ENCODE measurements at regions not wholly inside any gene's neighbourhood (a gene's known extent, or its start where the extent isn't known, plus 50 kb on each side); places are given as distances from the start of the nearest gene placed in this dataset.

DNA sequence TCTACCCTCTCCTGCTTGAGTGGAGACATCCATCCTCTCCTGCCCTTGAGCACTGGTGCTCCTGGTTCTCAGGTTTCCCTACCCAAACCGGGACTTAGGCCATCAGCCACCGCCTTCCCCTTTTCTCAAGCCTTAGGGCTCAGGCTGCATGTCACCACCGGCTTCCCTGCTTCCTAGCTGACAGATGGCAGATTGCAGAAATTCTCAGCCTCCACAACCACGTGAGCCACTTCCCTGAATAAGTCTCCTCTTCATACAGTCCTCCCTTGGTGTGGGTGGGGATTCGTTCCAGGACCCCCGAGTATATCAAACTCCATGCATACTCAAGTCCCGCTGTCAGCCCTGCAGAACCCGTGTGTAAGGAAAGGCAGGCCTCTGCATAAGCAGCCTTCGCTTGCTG, 203.5 kb upstream of the ZNF32 start:
- H3K9me3 ChIP-seq (ENCODE audit: control insufficient read depth, insufficient read depth, low read length) = no peaks in the 10 kb centered on the region
- H3K4me1 ChIP-seq (ENCODE audit: control insufficient read depth, insufficient read depth, low read length) = peaks cover 11% of the 10 kb centered on the region
- peak in 2 of 6 donors; percentile 28 to 44 for DNase-seq (ENCODE audit: low read depth in 4 of 6, low spot score in 6 of 6)
- H3K36me3 ChIP-seq (ENCODE audit: control insufficient read depth, insufficient read depth, low read length) = no peaks in the 10 kb centered on the region
- H3K27ac ChIP-seq (ENCODE audit: low read depth, low read length) = no peak overlapping the region
- no peak overlapping the region for H3K4me3 ChIP-seq (ENCODE audit: low read depth, low read length)
- 90% methylated on average over 6 of the region's 9 CpGs for WGBS (ENCODE audit: insufficient coverage)
- H3K27me3 ChIP-seq (ENCODE audit: control insufficient read depth, insufficient read depth, low read length) = no peaks in the 10 kb centered on the region

DNA sequence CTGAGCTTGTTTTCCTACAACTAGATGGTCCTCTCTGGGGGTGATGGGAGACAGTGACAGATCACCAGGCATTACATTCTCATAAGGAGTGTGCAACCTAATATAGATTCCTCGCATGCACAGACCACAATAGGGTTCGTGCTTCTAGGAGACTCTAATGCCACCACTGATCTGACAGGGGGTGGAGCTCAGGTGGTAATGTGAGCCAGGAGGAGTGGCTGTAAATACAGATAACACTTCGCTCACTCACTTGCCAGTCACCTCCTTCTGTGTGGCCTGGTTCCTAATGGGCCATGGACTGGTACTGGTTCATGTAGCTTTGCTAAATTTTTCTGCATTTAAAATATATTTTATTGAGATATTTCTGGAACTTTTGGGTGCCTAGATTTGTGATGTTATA, 202.3 kb upstream of the ZNF32 start:
- Histone ChIP-seq H3K27me3 (ENCODE audit: control insufficient read depth, insufficient read depth, low read length) (no peaks in the 10 kb centered on the region), H3K36me3 (ENCODE audit: control insufficient read depth, insufficient read depth, low read length) (no peaks in the 10 kb centered on the region), H3K4me3 (ENCODE audit: low read depth, low read length) (no peak overlapping the region), H3K9me3 (ENCODE audit: control insufficient read depth, insufficient read depth, low read length) (no peaks in the 10 kb centered on the region), H3K4me1 (ENCODE audit: control insufficient read depth, insufficient read depth, low read length) (peaks cover 15% of the 10 kb centered on the region), H3K27ac (ENCODE audit: low read depth, low read length) (no peak overlapping the region)
- 75% methylated on average over 2 of the region's 3 CpGs for WGBS (ENCODE audit: insufficient coverage)
- no peak for DNase-seq (ENCODE audit: low read depth in 4 of 6, low spot score in 6 of 6)

DNA sequence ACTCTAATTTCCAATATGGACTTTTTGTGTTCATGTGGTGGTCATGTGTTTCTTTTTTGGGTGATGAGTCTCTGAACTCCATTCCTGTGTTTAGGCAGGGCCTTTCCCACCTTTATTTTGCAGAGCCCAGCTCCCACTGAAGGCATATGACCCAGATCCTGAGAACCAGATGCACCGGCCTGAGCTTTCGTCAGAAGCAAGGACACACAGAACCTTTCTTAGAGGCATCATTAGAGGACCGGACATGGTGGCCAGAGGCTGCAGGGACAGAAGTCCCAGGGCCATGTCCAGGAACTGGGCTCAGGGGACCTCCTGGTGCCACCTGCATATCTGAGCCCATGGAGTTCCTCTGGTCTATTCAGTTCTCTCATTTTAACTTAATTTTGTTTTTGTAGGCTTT, 200.9 kb upstream of the ZNF32 start:
- H3K36me3 ChIP-seq (ENCODE audit: control insufficient read depth, insufficient read depth, low read length) = no peaks in the 10 kb centered on the region
- 81% methylated on average over 3 of the region's 3 CpGs for WGBS (ENCODE audit: insufficient coverage)
- peaks cover 11% of the 10 kb centered on the region for H3K4me1 ChIP-seq (ENCODE audit: control insufficient read depth, insufficient read depth, low read length)

DNA sequence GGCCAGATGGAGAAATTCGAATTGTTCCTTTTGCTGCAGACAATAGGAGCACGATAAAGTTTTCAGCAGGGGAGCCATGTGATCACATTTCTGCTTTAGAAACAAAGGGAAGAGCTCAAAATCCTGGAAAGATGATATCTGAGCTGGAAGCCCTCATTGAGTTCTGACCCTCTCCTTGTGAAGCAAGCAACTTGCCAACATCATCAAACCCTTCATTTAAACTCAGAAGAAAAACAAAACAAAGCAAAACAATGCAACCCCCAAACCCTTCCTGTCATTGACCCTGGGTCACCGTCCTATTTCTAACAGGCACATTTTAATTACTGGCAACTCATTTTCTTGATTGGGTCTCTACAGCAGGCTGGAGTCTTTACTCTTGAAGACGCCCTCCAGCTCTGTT, 198.3 kb upstream of the ZNF32 start:
- Histone ChIP-seq H3K36me3 (ENCODE audit: control insufficient read depth, insufficient read depth, low read length) (no peaks in the 10 kb centered on the region), H3K27ac (ENCODE audit: low read depth, low read length) (no peak overlapping the region), H3K9me3 (ENCODE audit: control insufficient read depth, insufficient read depth, low read length) (no peaks in the 10 kb centered on the region), H3K4me3 (ENCODE audit: low read depth, low read length) (no peak overlapping the region), H3K4me1 (ENCODE audit: control insufficient read depth, insufficient read depth, low read length) (peaks cover 7% of the 10 kb centered on the region), H3K27me3 (ENCODE audit: control insufficient read depth, insufficient read depth, low read length) (no peaks in the 10 kb centered on the region)
- DNase-seq (ENCODE audit: low read depth in 4 of 6, low spot score in 6 of 6) = peak in 1 of 6 donors; percentile 61
- WGBS (ENCODE audit: insufficient coverage) = 66% methylated on average over 3 of the region's 4 CpGs

More for the DNA sequence above, 200.9 kb upstream of the ZNF32 start:
- no peak for DNase-seq (ENCODE audit: low read depth in 4 of 6, low spot score in 6 of 6)
- Histone ChIP-seq H3K9me3 (ENCODE audit: control insufficient read depth, insufficient read depth, low read length) (no peaks in the 10 kb centered on the region), H3K4me3 (ENCODE audit: low read depth, low read length) (no peak overlapping the region), H3K27ac (ENCODE audit: low read depth, low read length) (peak overlapping the region; percentile 34), H3K27me3 (ENCODE audit: control insufficient read depth, insufficient read depth, low read length) (no peaks in the 10 kb centered on the region)

DNA sequence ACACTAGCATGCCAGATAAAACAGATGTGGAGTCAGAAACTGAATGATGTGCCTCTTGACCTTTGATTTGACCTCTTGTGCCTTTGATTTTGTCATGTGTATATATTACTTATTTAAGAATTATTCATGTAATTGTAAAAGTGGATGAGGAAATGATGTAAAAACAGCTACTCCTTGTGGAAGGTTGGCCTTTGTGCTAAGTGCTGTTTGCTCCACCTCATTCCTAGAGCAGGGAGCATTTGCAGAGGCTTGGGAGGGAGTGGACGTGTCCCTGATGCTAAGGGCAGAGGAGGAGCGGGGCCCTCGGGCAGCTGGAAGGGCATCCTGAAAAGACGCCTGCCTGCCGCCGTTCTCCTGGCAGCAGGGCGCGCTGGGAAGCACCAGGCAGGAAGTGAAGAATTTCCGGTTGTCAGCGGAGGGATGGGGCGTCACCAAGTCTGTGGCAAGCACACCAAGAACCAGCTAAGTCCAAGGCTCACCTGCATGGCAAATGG, 197.6 kb upstream of the ZNF32 start:
- Histone ChIP-seq H3K4me1 (ENCODE audit: control insufficient read depth, insufficient read depth, low read length) (peaks cover 7% of the 10 kb centered on the region), H3K27ac (ENCODE audit: low read depth, low read length) (peak overlapping the region; percentile 49), H3K36me3 (ENCODE audit: control insufficient read depth, insufficient read depth, low read length) (no peaks in the 10 kb centered on the region), H3K27me3 (ENCODE audit: control insufficient read depth, insufficient read depth, low read length) (no peaks in the 10 kb centered on the region), H3K9me3 (ENCODE audit: control insufficient read depth, insufficient read depth, low read length) (no peaks in the 10 kb centered on the region), H3K4me3 (ENCODE audit: low read depth, low read length) (no peak overlapping the region)
- no peak for DNase-seq (ENCODE audit: low read depth in 4 of 6, low spot score in 6 of 6)
- WGBS (ENCODE audit: insufficient coverage) = 79% methylated on average over 11 of the region's 11 CpGs

DNA sequence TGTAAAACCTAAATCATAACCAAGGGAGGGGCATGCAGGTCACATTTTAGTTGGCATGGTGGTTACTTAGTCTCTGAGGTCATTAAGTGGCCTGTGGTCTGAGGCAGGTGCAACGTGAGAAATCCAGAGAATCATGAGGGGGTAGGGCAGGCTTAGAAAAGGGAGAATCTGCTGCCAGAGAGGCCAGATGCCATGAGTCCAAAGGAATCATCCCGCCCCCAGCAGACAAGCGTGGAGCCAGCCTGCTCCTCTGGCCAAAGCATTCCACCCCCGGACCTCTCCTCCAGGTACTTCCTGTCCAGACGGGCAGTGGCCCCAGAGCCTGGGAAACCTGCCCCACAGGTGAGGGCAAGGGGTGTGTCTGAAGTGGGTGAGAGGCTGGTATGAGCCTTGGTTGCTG, 196.4 kb upstream of the ZNF32 start:
- H3K9me3 ChIP-seq (ENCODE audit: control insufficient read depth, insufficient read depth, low read length) = no peaks in the 10 kb centered on the region
- no peak for DNase-seq (ENCODE audit: low read depth in 4 of 6, low spot score in 6 of 6)
- H3K4me3 ChIP-seq (ENCODE audit: low read depth, low read length) = no peak overlapping the region
- H3K4me1 ChIP-seq (ENCODE audit: control insufficient read depth, insufficient read depth, low read length) = peaks cover 7% of the 10 kb centered on the region
- 85% methylated on average over 2 of the region's 5 CpGs for WGBS (ENCODE audit: insufficient coverage)
- no peaks in the 10 kb centered on the region for H3K36me3 ChIP-seq (ENCODE audit: control insufficient read depth, insufficient read depth, low read length)
- H3K27ac ChIP-seq (ENCODE audit: low read depth, low read length) = no peak overlapping the region
- no peaks in the 10 kb centered on the region for H3K27me3 ChIP-seq (ENCODE audit: control insufficient read depth, insufficient read depth, low read length)

DNA sequence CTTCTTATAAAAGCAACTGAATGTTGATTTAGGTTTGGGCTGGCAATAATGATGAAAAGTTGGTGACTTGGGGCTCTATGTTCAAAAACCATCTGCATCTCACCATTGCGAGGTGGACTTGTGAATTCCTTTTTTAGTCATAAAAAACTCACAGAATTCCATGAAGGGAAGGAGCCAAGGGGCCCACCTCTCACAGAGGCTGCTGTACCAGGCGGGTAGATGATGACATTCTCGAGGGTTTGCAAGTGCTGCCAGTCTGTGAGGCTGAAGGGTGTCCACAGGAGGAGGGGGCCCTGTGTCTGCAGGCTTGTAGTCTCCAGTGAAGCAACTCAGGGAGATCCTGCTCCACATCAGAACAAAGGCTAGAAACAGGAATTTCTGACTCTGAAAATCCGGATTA, 195.5 kb upstream of the ZNF32 start:
- 100% methylated on average over 2 of the region's 4 CpGs for WGBS (ENCODE audit: insufficient coverage)

DNA sequence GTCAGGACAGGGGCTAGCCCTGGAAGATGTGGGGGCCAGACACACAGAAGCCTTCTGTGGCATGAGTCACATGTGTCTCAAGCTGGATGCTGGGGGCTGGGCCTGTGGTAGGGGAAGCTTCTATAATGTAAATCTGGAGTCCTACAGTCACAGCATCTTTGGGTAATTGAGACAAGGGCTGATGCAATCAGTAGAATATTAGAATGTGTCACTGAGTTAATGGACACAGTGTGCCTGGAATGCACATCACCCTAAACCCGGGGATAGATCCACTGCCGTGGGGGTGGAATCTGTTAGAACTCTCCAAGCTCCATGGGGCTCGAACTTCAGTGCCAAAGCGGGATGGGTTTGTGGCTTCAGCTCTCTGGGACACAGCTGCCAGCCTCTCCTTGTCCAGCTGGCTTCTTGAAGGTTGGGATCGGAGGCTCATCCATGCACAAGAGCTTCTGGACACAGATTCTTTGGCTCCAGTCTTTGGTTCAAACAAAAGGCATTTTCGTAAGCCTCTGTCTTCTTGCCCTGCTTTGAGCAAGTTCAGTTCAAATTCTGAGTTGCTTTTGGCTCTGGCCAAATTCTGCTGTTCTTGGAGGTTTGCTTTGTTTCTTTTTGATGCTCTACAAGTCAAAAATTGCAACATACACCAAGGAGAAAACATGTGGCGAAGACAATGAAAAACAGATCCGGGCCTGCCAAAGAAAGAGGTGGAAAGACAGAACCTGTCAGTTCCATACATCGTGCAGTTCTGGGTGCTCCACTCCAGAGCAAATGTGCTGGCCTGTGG, 194.8 kb upstream of the ZNF32 start:
- H3K36me3 ChIP-seq (ENCODE audit: control insufficient read depth, insufficient read depth, low read length) = no peaks in the 10 kb centered on the region
- H3K4me3 ChIP-seq (ENCODE audit: low read depth, low read length) = no peak overlapping the region
- peak in 1 of 6 donors; percentile 41 for DNase-seq (ENCODE audit: low read depth in 4 of 6, low spot score in 6 of 6)
- 76% methylated on average over 6 of the region's 9 CpGs for WGBS (ENCODE audit: insufficient coverage)
- H3K4me1 ChIP-seq (ENCODE audit: control insufficient read depth, insufficient read depth, low read length) = peaks cover 7% of the 10 kb centered on the region
- H3K27me3 ChIP-seq (ENCODE audit: control insufficient read depth, insufficient read depth, low read length) = no peaks in the 10 kb centered on the region
- H3K27ac ChIP-seq (ENCODE audit: low read depth, low read length) = no peak overlapping the region
- H3K9me3 ChIP-seq (ENCODE audit: control insufficient read depth, insufficient read depth, low read length) = no peaks in the 10 kb centered on the region

More for the DNA sequence above, 195.5 kb upstream of the ZNF32 start:
- Histone ChIP-seq H3K4me1 (ENCODE audit: control insufficient read depth, insufficient read depth, low read length) (peaks cover 7% of the 10 kb centered on the region), H3K9me3 (ENCODE audit: control insufficient read depth, insufficient read depth, low read length) (no peaks in the 10 kb centered on the region), H3K4me3 (ENCODE audit: low read depth, low read length) (no peak overlapping the region), H3K36me3 (ENCODE audit: control insufficient read depth, insufficient read depth, low read length) (no peaks in the 10 kb centered on the region), H3K27ac (ENCODE audit: low read depth, low read length) (no peak overlapping the region), H3K27me3 (ENCODE audit: control insufficient read depth, insufficient read depth, low read length) (no peaks in the 10 kb centered on the region)
- DNase-seq (ENCODE audit: low read depth in 4 of 6, low spot score in 6 of 6) = no peak

DNA sequence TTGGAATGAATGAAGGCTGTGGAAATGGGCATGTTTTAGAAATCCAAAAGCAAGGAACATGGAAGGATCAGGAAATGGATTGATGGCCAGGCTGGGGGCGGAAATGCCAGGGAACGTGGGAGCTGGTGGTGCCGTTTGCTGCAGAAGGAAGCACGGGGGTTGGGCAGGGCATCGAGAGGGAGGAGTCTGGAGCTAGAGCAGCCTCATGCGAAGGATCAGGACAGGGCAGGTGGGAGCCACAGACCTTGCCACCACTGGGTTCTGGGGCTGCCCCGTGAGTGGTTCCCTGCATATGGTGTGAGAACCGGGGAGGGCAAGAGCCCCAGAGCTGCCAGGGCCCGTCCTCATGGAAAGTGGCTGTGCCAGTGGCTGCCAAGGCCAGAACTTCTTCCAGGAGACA, 193.8 kb upstream of the ZNF32 start:
- H3K27ac ChIP-seq (ENCODE audit: low read depth, low read length) = no peak overlapping the region
- H3K9me3 ChIP-seq (ENCODE audit: control insufficient read depth, insufficient read depth, low read length) = no peaks in the 10 kb centered on the region
- peaks cover 7% of the 10 kb centered on the region for H3K4me1 ChIP-seq (ENCODE audit: control insufficient read depth, insufficient read depth, low read length)
- DNase-seq (ENCODE audit: low read depth in 4 of 6, low spot score in 6 of 6) = no peak
- no peaks in the 10 kb centered on the region for H3K27me3 ChIP-seq (ENCODE audit: control insufficient read depth, insufficient read depth, low read length)
- WGBS (ENCODE audit: insufficient coverage) = 87% methylated on average over 9 of the region's 9 CpGs
- H3K4me3 ChIP-seq (ENCODE audit: low read depth, low read length) = no peak overlapping the region
- H3K36me3 ChIP-seq (ENCODE audit: control insufficient read depth, insufficient read depth, low read length) = no peaks in the 10 kb centered on the region

DNA sequence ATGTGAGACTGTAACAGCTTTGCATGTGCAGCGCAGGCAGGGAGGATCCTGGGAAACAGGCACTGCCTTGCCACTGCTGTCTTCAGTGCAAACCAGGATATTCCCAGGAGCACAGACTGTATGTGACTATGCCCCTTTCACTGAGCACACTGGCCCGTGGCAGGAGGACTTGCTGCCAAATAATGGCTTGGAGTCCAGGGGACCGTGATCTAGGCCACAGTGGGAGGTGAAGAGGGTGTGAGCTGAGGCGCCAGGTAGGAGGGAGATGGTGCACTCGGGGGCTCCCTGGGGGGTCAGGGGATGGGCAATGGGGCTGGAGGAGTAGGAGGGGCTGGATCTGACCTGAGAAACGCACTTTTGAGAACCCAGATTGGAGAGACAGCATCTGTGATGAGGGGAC, 193.4 kb upstream of the ZNF32 start:
- no peaks in the 10 kb centered on the region for H3K9me3 ChIP-seq (ENCODE audit: control insufficient read depth, insufficient read depth, low read length)
- peaks cover 7% of the 10 kb centered on the region for H3K4me1 ChIP-seq (ENCODE audit: control insufficient read depth, insufficient read depth, low read length)
- H3K4me3 ChIP-seq (ENCODE audit: low read depth, low read length) = no peak overlapping the region
- no peaks in the 10 kb centered on the region for H3K27me3 ChIP-seq (ENCODE audit: control insufficient read depth, insufficient read depth, low read length)
- no peak overlapping the region for H3K27ac ChIP-seq (ENCODE audit: low read depth, low read length)
- 53% methylated on average over 6 of the region's 6 CpGs for WGBS (ENCODE audit: insufficient coverage)
- no peaks in the 10 kb centered on the region for H3K36me3 ChIP-seq (ENCODE audit: control insufficient read depth, insufficient read depth, low read length)
- DNase-seq (ENCODE audit: low read depth in 4 of 6, low spot score in 6 of 6) = no peak

All from spinal cord (tissue), 9 donors.